CD4-positive, alpha-beta T cell (primary cell): ENCODE measurements at regions not wholly inside any gene's neighbourhood (a gene's known extent, or its start where the extent isn't known, plus 50 kb on each side); places are given as distances from the start of the nearest gene placed in this dataset.
"Not testable (repeated sequence)": the region's sequence is repeated elsewhere in the genome, so short reads cannot be mapped to it uniquely, and the experiment has no call there.

Source experiments
- ATAC-seq: fragments of 200-7000 bp; cut with Tn5 transposase; one replicate; pipeline ENCODE4 v1.10.0; 2022; ENCODE audit warnings: mild to moderate bottlenecking; ENCODE audit not compliant: poor library complexity
- CTCF ChIA-PET: fragments of 350-600 bp; sonication (Branson Sonifier 250); formaldehyde crosslinking; loops from one replicate; lab custom pipeline; 2021; ENCODE audit warnings: antibody characterized with exemption, inconsistent platforms; lab: Charles Lee
- POLR2A ChIA-PET: fragments of 350-600 bp; sonication (Branson Sonifier 250); formaldehyde crosslinking; loops from one replicate; lab custom pipeline; 2021; ENCODE audit warnings: antibody characterized with exemption, inconsistent platforms; lab: Charles Lee
- DNase-seq, 14 experiments: peaks; one replicate each; pipeline ENCODE4 v3.0.0-alpha.2; 2013 to 2020; ENCODE audit warnings: mixed read lengths in 2 of 14
- H3K27ac ChIP-seq, 2 donors: one replicate each; pipeline versions ENCODE4 v1.5.1 to v1.7.0; 2013; ENCODE audit warnings: low read length in 2 of 2, low read depth in 1 of 2, mild to moderate bottlenecking in 1 of 2
- H3K27me3 ChIP-seq, 2 experiments: 1 replicate in 1 of 2; 2 replicates in 1 of 2; pipeline versions ENCODE4 v1.6.1 to v1.7.0; 2013; ENCODE audit warnings: low read length in 2 of 2, control low read depth in 1 of 2, mild to moderate bottlenecking in 1 of 2, moderate library complexity in 1 of 2; ENCODE audit not compliant: insufficient read depth in 2 of 2, control insufficient read depth in 1 of 2
- H3K36me3 ChIP-seq: one replicate; pipeline ENCODE4 v1.6.1; 2013; ENCODE audit warnings: low read length, control low read depth; ENCODE audit not compliant: insufficient read depth
- H3K4me1 ChIP-seq: one replicate; pipeline ENCODE4 v1.6.1; 2013; ENCODE audit warnings: low read length, control low read depth; ENCODE audit not compliant: insufficient read depth
- H3K4me3 ChIP-seq: one replicate; pipeline ENCODE4 v1.5.1; 2013; ENCODE audit warnings: mild to moderate bottlenecking, low read length, moderate library complexity
- H3K9me3 ChIP-seq, 2 experiments: 1 replicate in 1 of 2; 2 replicates in 1 of 2; pipeline versions ENCODE4 v1.6.1 to v1.7.0; 2013; ENCODE audit warnings: low read length in 2 of 2, mild to moderate bottlenecking in 2 of 2, control low read depth in 1 of 2, moderate library complexity in 1 of 2; ENCODE audit not compliant: control insufficient read depth in 1 of 2, insufficient read depth in 1 of 2
- H3K27ac Mint-ChIP-seq: one replicate; pipeline ENCODE4 v1.8.0; 2020; ENCODE audit warnings: mixed read lengths
- H3K27me3 Mint-ChIP-seq: one replicate; pipeline ENCODE4 v1.8.0; 2021; ENCODE audit warnings: mixed read lengths
- H3K36me3 Mint-ChIP-seq: one replicate; pipeline ENCODE4 v1.8.0; 2021; ENCODE audit warnings: low read depth, mixed read lengths
- H3K4me1 Mint-ChIP-seq: one replicate; pipeline ENCODE4 v1.8.0; 2021; ENCODE audit warnings: low read depth, mixed read lengths
- H3K4me3 Mint-ChIP-seq: one replicate; pipeline ENCODE4 v1.8.0; 2020; ENCODE audit warnings: mild to moderate bottlenecking, mixed read lengths
- H3K9me3 Mint-ChIP-seq: one replicate; pipeline ENCODE4 v1.8.0; 2020; ENCODE audit warnings: mixed read lengths
- intact Hi-C, 2 experiments: fragments of 100-400 bp; cut with DNase I in 1 of 2; cut with micrococcal nuclease in 1 of 2; formaldehyde crosslinking; loops; one replicate each; pipeline versions ENCODE4 v1.15.1 to v1.9.0; 2023 to 2025; cut with DNase I, micrococcal nuclease
- TF ChIP-seq, protein P1 (sequence below): fragments of 200-600 bp; IDR thresholded peaks from one replicate; pipeline ENCODE4 v1.8.0; 2022; ENCODE audit warnings: antibody characterized with exemption, mild to moderate bottlenecking

- DNase-seq (no peak), ATAC-seq (no peak)
- H3K36me3 Mint-ChIP-seq = no peaks in the 10 kb centered on the region
- no peaks in the 10 kb centered on the region for H3K27me3 ChIP-seq
- peaks cover 3% of the 10 kb centered on the region for H3K9me3 Mint-ChIP-seq
- CTCF ChIA-PET = no interaction called here
- H3K4me3 Mint-ChIP-seq = no peak overlapping the region
- H3K27ac Mint-ChIP-seq = no peak overlapping the region
- intact Hi-C loops = no loop called here
- no peaks in the 10 kb centered on the region for H3K4me1 Mint-ChIP-seq
- no peaks in the 10 kb centered on the region for H3K27me3 Mint-ChIP-seq
- H3K27ac ChIP-seq = no peak overlapping the region
- TF ChIP-seq, protein P1, sequence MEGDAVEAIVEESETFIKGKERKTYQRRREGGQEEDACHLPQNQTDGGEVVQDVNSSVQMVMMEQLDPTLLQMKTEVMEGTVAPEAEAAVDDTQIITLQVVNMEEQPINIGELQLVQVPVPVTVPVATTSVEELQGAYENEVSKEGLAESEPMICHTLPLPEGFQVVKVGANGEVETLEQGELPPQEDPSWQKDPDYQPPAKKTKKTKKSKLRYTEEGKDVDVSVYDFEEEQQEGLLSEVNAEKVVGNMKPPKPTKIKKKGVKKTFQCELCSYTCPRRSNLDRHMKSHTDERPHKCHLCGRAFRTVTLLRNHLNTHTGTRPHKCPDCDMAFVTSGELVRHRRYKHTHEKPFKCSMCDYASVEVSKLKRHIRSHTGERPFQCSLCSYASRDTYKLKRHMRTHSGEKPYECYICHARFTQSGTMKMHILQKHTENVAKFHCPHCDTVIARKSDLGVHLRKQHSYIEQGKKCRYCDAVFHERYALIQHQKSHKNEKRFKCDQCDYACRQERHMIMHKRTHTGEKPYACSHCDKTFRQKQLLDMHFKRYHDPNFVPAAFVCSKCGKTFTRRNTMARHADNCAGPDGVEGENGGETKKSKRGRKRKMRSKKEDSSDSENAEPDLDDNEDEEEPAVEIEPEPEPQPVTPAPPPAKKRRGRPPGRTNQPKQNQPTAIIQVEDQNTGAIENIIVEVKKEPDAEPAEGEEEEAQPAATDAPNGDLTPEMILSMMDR = no peak
- H3K4me3 ChIP-seq = no peak overlapping the region
- no peaks in the 10 kb centered on the region for H3K9me3 ChIP-seq
- H3K36me3 ChIP-seq = no peaks in the 10 kb centered on the region
- H3K4me1 ChIP-seq = no peaks in the 10 kb centered on the region
- POLR2A ChIA-PET = no interaction called here
Measured at GRCh38 chr10:38209332-38209731, 115.2 kb downstream of the ZNF37A start.

DNA sequence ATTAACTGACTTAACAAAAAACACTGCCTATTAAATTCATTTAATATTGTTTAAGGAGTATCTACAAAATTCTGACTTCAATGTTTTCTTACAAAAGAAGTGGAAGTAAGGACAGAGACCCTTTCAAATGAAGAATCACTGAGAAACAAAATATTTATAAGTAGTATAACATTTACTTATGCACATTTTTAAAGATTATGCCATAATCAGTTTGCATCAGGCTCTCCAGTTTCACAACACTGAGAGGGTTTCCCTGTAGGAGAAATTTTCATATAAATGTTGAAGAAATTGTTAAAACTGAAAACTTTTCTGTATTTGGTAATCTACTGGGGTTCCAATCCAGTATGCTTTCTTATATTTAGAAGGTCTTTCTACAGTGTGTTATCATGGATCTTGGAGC, 115.6 kb downstream of the ZNF37A start:
- H3K27me3 ChIP-seq, H3K4me1 ChIP-seq, H3K27me3 Mint-ChIP-seq, intact Hi-C loops, H3K9me3 Mint-ChIP-seq, H3K36me3 ChIP-seq, H3K9me3 ChIP-seq, H3K4me3 ChIP-seq, POLR2A ChIA-PET, ATAC-seq, H3K36me3 Mint-ChIP-seq, DNase-seq, CTCF ChIA-PET, H3K27ac ChIP-seq, H3K27ac Mint-ChIP-seq, H3K4me1 Mint-ChIP-seq, H3K4me3 Mint-ChIP-seq: not testable (repeated sequence)

GRCh38 chr10:38212460-38212859, 118.3 kb downstream of the ZNF37A start:
- Mint-ChIP-seq H3K27ac (no peak overlapping the region), H3K27me3 (no peaks in the 10 kb centered on the region), H3K36me3 (no peaks in the 10 kb centered on the region), H3K4me3 (no peak overlapping the region), H3K9me3 (no peaks in the 10 kb centered on the region), H3K4me1 (no peaks in the 10 kb centered on the region)
- TF ChIP-seq, protein P1 = no peak
- intact Hi-C loops = no loop called here
- CTCF ChIA-PET = no interaction called here
- Histone ChIP-seq H3K36me3 (no peaks in the 10 kb centered on the region), H3K27me3 (no peaks in the 10 kb centered on the region), H3K4me1 (no peaks in the 10 kb centered on the region), H3K4me3 (no peak overlapping the region), H3K9me3 (peaks cover 0 to 8% of the 10 kb centered on the region in 2 experiments), H3K27ac (no peak overlapping the region)
- DNase-seq (no peak), ATAC-seq (no peak)
- POLR2A ChIA-PET = no interaction called here

GRCh38 chr10:38226385-38226784, 132.2 kb downstream of the ZNF37A start:
- H3K4me1 ChIP-seq = no peaks in the 10 kb centered on the region
- H3K27me3 ChIP-seq = no peaks in the 10 kb centered on the region
- POLR2A ChIA-PET = no interaction called here
- peaks cover 11% of the 10 kb centered on the region for H3K9me3 Mint-ChIP-seq
- no peaks in the 10 kb centered on the region for H3K36me3 ChIP-seq
- ATAC-seq = no peak
- H3K27ac Mint-ChIP-seq = no peak overlapping the region
- no peaks in the 10 kb centered on the region for H3K4me1 Mint-ChIP-seq
- CTCF ChIA-PET = no interaction called here
- DNase-seq = no peak
- no peak overlapping the region for H3K4me3 Mint-ChIP-seq
- H3K27me3 Mint-ChIP-seq = no peaks in the 10 kb centered on the region
- no peaks in the 10 kb centered on the region for H3K36me3 Mint-ChIP-seq
- intact Hi-C loops = no loop called here
- peaks cover 0 to 12% of the 10 kb centered on the region in 2 experiments for H3K9me3 ChIP-seq
- H3K4me3 ChIP-seq = no peak overlapping the region
- TF ChIP-seq, protein P1 = no peak
- H3K27ac ChIP-seq = no peak overlapping the region
